Testis (tissue), 2 donors: ENCODE measurements at regions not wholly inside any gene's neighbourhood (a gene's known extent, or its start where the extent isn't known, plus 50 kb on each side); places are given as distances from the start of the nearest gene placed in this dataset.

Source experiments
- POLR2A ChIP-seq: fragments of 450-650 bp; IDR thresholded peaks from one replicate; pipeline ENCODE4 v1.6.1; 2017; ENCODE audit warnings: antibody characterized with exemption, mild to moderate bottlenecking, moderate library complexity
- TF ChIP-seq, protein P1 (sequence below), 3 experiments: fragments of 450-650 bp in 2 of 3; fragments of 200-600 bp in 1 of 3; sonication (generic) in 1 of 3; IDR thresholded peaks; one replicate each; pipeline ENCODE4 v1.5.1; 2016 to 2019; ENCODE audit warnings: antibody characterized with exemption in 3 of 3, mild to moderate bottlenecking in 2 of 3, moderate library complexity in 1 of 3

DNA sequence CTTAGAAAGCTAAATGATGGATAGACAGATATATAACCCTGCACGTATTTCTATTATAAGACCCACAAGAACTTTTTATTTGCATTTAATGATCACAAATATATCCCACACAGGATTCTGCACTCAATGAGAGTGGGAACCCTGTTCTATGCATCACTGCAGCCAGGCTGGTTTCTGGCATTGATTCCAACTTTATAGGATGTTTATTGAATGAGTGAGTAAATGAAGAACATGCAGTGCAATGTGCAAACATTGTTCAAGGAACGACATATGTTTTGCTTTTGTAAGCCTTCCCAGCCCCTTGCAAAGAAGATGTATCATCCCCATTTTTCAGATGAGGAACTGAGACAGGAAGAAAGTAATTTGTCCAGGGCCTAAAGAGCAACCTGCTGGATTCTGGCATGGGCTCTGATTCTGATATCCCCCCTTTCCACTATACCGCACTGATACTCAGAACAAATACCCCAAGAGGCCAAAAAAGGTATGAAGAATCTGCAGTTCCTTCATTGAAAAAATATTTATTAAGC is 246.3 kb downstream of the LACC1 start:
- no peak for TF ChIP-seq POLR2A
- TF ChIP-seq, protein P1, sequence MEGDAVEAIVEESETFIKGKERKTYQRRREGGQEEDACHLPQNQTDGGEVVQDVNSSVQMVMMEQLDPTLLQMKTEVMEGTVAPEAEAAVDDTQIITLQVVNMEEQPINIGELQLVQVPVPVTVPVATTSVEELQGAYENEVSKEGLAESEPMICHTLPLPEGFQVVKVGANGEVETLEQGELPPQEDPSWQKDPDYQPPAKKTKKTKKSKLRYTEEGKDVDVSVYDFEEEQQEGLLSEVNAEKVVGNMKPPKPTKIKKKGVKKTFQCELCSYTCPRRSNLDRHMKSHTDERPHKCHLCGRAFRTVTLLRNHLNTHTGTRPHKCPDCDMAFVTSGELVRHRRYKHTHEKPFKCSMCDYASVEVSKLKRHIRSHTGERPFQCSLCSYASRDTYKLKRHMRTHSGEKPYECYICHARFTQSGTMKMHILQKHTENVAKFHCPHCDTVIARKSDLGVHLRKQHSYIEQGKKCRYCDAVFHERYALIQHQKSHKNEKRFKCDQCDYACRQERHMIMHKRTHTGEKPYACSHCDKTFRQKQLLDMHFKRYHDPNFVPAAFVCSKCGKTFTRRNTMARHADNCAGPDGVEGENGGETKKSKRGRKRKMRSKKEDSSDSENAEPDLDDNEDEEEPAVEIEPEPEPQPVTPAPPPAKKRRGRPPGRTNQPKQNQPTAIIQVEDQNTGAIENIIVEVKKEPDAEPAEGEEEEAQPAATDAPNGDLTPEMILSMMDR (IDR thresholded peaks at IDR 0.05) = no peak
